ENCODE measurements at regions not wholly inside any gene's neighbourhood (a gene's known extent, or its start where the extent isn't known, plus 50 kb on each side); places are given as distances from the start of the nearest gene placed in this dataset.

GRCh38 chr3:187805774-187806173 is 60.5 kb upstream of the BCL6 start:
- Histone ChIP-seq H3K36me3 (ENCODE audit: low read depth, missing control alignments) (no peaks in the 10 kb centered on the region), H3K27ac (no peak overlapping the region), H3K4me3 (no peak overlapping the region), H3K4me1 (peaks cover 6% of the 10 kb centered on the region), H3K9me3 (no peaks in the 10 kb centered on the region), H3K27me3 (no peaks in the 10 kb centered on the region)
- intact Hi-C loops (cut with DNase I; ENCODE audit: low total_unique reads) = no loop called here
- no peak for TF ChIP-seq POLR2A (IDR thresholded peaks at IDR 0.05)
- no peak for TF ChIP-seq CTCF (IDR thresholded peaks at IDR 0.05)
- WGBS, 2 donors = 90 to 98% methylated on average over 5 of the region's 5 CpGs
- no peak for DNase-seq

- no peak for DNase-seq
- Histone ChIP-seq H3K9me3 (no peaks in the 10 kb centered on the region), H3K4me1 (peaks cover 6% of the 10 kb centered on the region), H3K27me3 (no peaks in the 10 kb centered on the region), H3K4me3 (no peak overlapping the region), H3K36me3 (ENCODE audit: low read depth, missing control alignments) (no peaks in the 10 kb centered on the region), H3K27ac (no peak overlapping the region)
- WGBS, 2 donors = 86 to 93% methylated on average over 3 of the region's 3 CpGs
- no peak for TF ChIP-seq POLR2A (IDR thresholded peaks at IDR 0.05)
- no peak for TF ChIP-seq CTCF (IDR thresholded peaks at IDR 0.05)
- intact Hi-C loops (cut with DNase I; ENCODE audit: low total_unique reads) = no loop called here
Measured at GRCh38 chr3:187807086-187807862, 62.0 kb upstream of the BCL6 start.

GRCh38 chr3:187808527-187808895 is 63.2 kb upstream of the BCL6 start:
- no peaks in the 10 kb centered on the region for H3K9me3 ChIP-seq
- H3K4me1 ChIP-seq = peaks cover 6% of the 10 kb centered on the region
- 72 to 82% methylated on average over 3 of the region's 3 CpGs for WGBS, 2 donors
- no peak for TF ChIP-seq CTCF (IDR thresholded peaks at IDR 0.05)
- TF ChIP-seq POLR2A (IDR thresholded peaks at IDR 0.05) = no peak
- H3K27me3 ChIP-seq = no peaks in the 10 kb centered on the region
- no peak overlapping the region for H3K27ac ChIP-seq
- intact Hi-C loops (cut with DNase I; ENCODE audit: low total_unique reads) = no loop called here
- H3K4me3 ChIP-seq = no peak overlapping the region
- DNase-seq = no peak
- H3K36me3 ChIP-seq (ENCODE audit: low read depth, missing control alignments) = no peaks in the 10 kb centered on the region

GRCh38 chr3:187809612-187809991 is 64.3 kb upstream of the BCL6 start:
- H3K27me3 ChIP-seq = no peaks in the 10 kb centered on the region
- H3K36me3 ChIP-seq (ENCODE audit: low read depth, missing control alignments) = no peaks in the 10 kb centered on the region
- H3K4me1 ChIP-seq = peaks cover 6% of the 10 kb centered on the region
- DNase-seq = no peak
- intact Hi-C loops (cut with DNase I; ENCODE audit: low total_unique reads) = no loop called here
- no peak overlapping the region for H3K27ac ChIP-seq
- no peaks in the 10 kb centered on the region for H3K9me3 ChIP-seq
- TF ChIP-seq CTCF (IDR thresholded peaks at IDR 0.05) (no peak), POLR2A (IDR thresholded peaks at IDR 0.05) (no peak)
- 91 to 96% methylated on average over 3 of the region's 3 CpGs for WGBS, 2 donors
- no peak overlapping the region for H3K4me3 ChIP-seq

- no peak overlapping the region for H3K4me3 ChIP-seq
- intact Hi-C loops (cut with DNase I; ENCODE audit: low total_unique reads) = no loop called here
- no peak for TF ChIP-seq POLR2A (IDR thresholded peaks at IDR 0.05)
- TF ChIP-seq CTCF (IDR thresholded peaks at IDR 0.05) = no peak
- H3K27me3 ChIP-seq = no peaks in the 10 kb centered on the region
- 75 to 76% methylated on average over 3 of the region's 3 CpGs for WGBS, 2 donors
- no peaks in the 10 kb centered on the region for H3K9me3 ChIP-seq
- peaks cover 6% of the 10 kb centered on the region for H3K4me1 ChIP-seq
- DNase-seq = no peak
- H3K36me3 ChIP-seq (ENCODE audit: low read depth, missing control alignments) = no peaks in the 10 kb centered on the region
- no peak overlapping the region for H3K27ac ChIP-seq
Measured at GRCh38 chr3:187810021-187810446, 64.8 kb upstream of the BCL6 start.
